GM12865 (cell line): ENCODE measurements at regions not wholly inside any gene's neighbourhood (a gene's known extent, or its start where the extent isn't known, plus 50 kb on each side); places are given as distances from the start of the nearest gene placed in this dataset.

Experiments used
- DNase-seq: peaks from one replicate; pipeline ENCODE4 v3.0.0; 2010; ENCODE audit warnings: low read depth
- H3K4me3 ChIP-seq: 2 replicates; pipeline ENCODE4 v1.5.1; 2011; ENCODE audit warnings: mild to moderate bottlenecking, low read depth, low read length, control low read depth
- CTCF ChIP-seq: IDR thresholded peaks from 2 replicates; pipeline ENCODE4 v1.5.1; 2011; ENCODE audit warnings: low read length, control low read depth, low read depth, inconsistent platforms; ENCODE audit not compliant: insufficient read depth; ENCODE audit errors: missing control alignments

DNA sequence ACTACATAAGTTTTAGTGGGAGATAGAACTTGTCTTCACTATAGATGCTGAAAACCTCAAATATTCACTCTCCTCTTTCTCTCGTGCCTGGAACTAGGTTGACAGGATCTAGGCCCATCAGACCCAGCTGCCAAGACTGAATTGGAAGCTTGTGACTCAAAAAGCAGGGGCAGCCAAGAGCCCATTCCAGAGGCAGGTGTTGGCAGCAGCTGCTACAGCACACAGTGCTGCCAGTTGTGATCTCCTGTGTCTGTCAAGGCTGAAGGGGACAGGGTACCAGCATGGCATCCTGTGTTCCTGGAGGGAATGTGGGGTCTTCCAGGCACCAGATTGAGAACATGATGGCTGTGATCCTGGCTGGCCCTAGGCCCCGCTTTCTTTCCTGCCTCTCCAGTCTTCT is 92.5 kb upstream of the MB21D2 start:
- no peak for TF ChIP-seq CTCF
- H3K4me3 ChIP-seq = no peak overlapping the region
- no peak for DNase-seq

GRCh38 chr3:193011958-193012357 is 94.3 kb upstream of the MB21D2 start:
- no peak for TF ChIP-seq CTCF
- DNase-seq = no peak
- H3K4me3 ChIP-seq = no peak overlapping the region

DNA sequence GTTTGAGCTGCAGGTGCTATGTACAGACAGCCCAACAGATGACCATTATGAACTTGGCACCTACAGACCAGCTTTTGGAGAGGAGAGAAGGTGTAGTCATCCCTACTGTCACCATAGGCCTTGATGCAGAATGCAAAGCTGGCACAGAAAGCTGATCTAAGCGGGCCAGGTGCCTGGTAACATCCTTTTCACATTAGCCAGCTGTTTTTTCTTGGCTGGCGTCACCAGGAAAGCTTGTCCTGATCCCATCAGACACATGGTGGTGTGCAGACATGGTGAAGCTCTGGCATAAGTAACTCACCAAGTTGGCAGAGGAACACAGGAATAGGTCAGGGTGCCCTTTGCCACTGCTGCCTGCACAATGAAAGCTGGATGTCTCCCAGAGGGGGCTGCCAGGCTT is 97.2 kb upstream of the MB21D2 start:
- no peak for DNase-seq
- no peak overlapping the region for H3K4me3 ChIP-seq
- no peak for TF ChIP-seq CTCF

DNA sequence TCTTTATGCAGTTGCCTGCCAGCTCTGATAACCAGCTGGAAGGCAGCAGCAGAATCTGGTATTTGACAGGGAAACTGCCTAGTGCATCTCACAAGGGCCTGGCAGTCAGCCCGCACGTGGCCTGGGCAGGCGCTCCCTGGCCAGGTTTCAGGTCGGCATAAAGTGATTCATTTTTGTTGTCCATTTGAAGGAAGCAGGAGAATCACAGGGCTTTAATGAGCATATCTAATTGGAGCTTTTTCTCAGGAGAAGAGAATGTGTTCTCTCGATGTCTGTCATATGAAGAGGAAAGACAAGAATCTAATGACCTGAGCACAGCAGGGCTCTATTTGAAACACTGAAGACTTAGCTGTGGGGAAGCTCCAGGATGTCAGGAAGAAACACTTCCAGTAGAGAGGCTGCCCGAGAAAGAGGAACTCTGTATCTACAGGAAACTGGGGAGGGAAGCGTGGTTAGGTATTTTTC is 98.8 kb upstream of the MB21D2 start:
- DNase-seq = no peak

DNA sequence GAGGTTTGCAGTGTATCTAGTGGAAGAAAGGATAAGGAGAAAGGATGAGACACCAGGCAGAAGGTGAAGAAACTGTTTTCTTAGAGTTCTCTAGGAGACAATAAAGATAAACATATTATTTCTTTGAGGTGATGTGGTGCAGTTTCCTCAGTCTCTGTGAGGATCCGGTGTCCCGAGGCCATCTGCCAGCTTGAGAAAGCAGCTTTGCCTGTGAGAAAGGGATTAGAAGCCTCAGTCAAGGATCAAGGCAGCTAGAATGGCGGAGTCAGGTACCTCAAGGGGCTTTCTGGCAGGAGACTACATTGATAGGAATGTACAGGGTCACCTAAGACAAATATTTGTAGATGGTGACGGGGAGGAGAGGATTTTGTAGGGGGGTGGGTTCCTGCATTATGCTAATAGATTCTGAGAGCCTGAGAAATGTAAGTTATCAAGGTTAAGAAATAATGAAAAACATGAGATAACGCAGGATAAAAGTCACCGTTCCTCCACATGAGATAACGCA is 103.9 kb upstream of the MB21D2 start:
- no peak for TF ChIP-seq CTCF
- DNase-seq = no peak
- H3K4me3 ChIP-seq = no peak overlapping the region

More for the DNA sequence above, 98.8 kb upstream of the MB21D2 start:
- no peak for TF ChIP-seq CTCF
- H3K4me3 ChIP-seq = no peak overlapping the region

- DNase-seq = no peak
- no peak for TF ChIP-seq CTCF
- H3K4me3 ChIP-seq = no peak overlapping the region
Observed at GRCh38 chr3:193023218-193023617, 105.6 kb upstream of the MB21D2 start.

DNA sequence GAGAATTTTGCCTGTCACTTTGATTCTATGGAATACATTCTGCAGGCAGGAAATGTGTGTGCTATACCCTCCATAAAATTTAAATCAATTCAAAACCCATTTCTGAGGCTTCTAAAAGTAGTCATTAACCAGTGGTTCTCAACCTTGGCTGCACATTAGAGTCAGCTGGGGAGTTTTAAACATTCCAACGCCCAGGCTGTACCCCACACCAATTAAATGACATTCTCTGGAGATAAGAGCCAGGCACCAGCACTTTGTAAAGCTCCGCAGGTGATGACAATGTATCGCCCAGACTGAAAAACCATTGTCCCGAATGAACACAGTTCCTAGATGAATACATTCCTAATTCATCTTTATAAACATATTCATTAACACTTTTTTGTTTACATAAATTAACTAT is 110.6 kb upstream of the MB21D2 start:
- no peak for DNase-seq
- no peak for TF ChIP-seq CTCF
- H3K4me3 ChIP-seq = no peak overlapping the region
